T1000 (cell line): ENCODE measurements at regions not wholly inside any gene's neighbourhood (a gene's known extent, or its start where the extent isn't known, plus 50 kb on each side); places are given as distances from the start of the nearest gene placed in this dataset.

ENCODE experiments used
- DNase-seq: peaks from one replicate; lab custom pipeline; 2025; ENCODE audit warnings: mixed read lengths; lab: John Stamatoyannopoulos, UW

- no peak for DNase-seq
These were observed 225.9 kb downstream of the PTPRC start for GRCh38 chr1:198864695-198865094.

DNA sequence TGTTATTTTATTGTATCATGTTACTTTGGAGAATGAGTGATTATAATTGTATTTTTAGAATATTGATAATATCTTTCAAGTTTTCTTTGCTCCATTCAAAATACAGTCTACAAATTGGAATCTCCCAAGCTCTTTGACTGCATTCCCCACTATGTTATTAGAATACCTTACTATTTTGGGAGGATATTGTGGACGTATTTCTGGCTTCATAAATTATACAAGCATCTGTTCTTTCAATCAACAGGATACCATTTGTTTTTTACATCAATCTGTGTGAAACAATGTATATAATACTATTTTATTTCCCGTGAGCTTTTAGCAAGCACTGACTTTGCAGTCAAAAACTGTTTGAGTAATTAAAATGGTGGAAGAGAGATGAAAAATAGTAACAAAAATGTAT, 226.5 kb downstream of the PTPRC start:
- no peak for DNase-seq

DNA sequence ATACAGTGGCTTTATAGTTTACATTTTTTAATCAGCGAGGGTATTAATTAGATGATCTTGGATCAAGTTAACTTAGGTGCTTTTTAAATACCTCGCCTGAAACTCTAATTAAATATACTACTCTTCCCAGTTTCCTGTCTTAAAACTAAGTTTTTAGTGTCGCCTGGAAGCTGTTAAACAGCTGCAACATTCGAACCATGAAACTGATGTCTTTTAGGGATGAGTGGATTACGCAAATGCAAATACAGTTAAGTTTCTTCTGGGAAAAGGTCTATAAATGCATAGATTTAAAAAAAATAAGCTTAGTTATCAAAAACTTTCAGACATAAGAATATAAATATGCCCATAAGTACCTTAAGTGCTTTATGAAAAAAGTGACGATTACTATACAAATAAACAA, 228.3 kb downstream of the PTPRC start:
- no peak for DNase-seq

GRCh38 chr1:198873696-198874230, 234.9 kb downstream of the PTPRC start:
- DNase-seq, result no peak

DNA sequence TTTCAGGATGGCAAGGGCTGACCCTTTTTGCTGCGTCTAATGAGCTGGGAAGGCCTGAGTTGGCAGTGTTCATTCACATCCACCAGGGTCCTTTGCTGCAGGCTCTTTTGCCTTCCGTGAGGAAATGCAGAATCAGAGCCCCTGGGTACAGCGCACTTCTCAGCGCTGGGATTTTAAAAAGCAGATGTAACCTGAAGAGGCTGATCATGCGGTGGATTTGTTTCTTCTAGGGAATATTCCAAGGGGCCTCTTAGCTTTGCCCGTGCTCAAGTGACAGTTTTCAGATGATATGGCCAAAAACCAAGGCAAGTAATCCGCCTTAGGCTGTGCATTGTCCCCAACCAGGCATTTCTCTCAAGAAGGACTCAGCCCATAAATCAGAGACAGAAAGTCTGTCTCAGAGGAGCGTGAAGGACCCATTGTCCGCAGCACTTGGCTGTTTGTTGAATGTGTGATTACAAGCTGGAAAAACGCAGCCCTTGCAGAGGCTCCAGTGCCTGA, 237.6 kb downstream of the PTPRC start:
- no peak for DNase-seq

DNA sequence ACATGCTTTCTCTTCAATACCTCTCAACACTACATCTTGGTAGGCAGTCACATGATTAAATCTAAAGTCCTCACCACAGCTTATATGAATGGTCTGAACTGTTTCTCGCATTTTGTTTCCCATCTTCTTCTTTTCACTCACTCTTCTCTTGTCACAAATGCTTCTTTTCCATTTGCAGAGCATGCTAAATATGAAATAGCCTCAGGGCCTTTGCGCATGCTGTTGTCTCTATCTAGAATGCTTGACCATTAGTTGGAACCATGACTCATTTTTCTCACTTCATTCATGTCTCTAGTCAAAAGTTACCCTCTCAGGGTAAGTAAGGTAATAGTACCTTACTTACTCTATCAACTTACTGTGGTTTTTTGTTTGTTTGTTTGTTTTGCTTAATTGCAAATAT, 239.7 kb downstream of the PTPRC start:
- no peak for DNase-seq

GRCh38 chr1:198879711-198880306, 241.0 kb downstream of the PTPRC start:
- DNase-seq, result no peak

DNA sequence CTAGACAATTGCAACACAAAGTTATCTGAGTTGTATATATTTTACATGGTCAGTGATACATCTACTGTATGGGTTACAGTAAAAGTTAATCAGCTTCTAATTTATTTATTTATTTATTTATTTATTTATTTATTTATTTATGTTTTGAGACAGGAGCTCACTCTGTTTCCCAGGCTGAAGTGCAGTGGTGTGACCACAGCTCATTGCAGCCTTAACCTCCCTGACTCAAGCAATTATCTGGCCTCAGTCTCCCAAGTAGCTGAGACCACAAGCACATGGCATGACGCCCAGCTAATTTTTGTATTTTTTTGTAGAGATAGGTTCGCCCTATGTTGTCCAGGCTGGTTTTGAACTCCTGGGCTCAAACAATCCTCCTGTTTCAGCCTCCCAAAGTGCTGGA, 241.6 kb downstream of the PTPRC start:
- no peak for DNase-seq

DNA sequence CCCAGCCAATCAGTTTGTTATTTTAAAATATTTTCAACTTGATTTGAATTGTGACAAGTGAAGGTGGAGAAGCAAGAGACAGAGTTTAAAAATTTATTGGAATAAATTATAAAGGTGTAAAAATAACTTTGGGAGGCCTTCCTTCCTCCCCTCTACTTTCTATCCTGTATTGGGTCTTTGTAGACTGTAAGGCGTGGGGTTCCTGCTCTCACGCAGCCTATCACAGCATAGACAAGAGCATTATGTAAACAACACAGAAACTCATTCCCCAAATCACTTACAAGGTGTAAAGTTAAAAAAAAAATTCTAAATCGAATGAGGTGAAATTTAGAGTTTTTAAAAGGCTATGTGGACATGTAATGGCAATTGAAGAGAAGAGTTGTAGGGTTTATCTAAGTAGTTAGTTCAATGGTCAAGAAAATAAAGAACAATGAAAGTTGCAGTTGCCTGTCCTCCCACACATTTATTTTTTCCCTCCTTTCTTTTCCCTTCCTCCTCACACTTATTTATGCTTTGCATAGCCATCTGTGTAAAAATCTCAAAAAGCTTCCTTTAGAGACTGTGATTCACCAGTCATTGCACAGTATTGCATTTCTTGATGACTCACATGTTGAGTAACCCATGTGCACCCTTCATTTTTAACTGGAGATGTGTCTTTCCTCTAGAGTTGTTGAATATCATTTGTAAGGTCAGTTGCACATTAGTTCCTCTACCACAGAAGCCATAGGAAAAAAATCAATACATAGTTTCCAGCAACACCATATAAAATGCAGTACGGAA, 242.2 kb downstream of the PTPRC start:
- no peak for DNase-seq

DNA sequence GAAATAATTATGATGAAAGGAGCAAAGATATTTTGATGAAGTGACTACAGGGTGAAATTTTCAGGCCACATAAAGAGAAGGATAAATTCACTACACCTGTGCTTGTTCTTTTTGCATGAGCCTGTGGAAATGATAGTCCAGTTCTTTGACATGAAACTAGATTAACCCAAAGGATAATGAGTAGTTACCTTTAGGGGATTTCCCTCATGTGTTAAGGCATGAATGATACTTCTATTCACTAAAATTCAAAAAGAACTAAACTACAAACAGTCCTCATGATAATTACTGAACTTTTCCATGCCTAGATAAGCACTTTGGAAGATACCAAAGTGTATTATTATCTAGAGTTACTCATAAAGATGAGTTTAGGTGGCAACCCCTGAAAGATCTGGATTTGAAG, 244.3 kb downstream of the PTPRC start:
- DNase-seq, result no peak

GRCh38 chr1:198887866-198888265, 249.0 kb downstream of the PTPRC start:
- DNase-seq, result no peak

DNA sequence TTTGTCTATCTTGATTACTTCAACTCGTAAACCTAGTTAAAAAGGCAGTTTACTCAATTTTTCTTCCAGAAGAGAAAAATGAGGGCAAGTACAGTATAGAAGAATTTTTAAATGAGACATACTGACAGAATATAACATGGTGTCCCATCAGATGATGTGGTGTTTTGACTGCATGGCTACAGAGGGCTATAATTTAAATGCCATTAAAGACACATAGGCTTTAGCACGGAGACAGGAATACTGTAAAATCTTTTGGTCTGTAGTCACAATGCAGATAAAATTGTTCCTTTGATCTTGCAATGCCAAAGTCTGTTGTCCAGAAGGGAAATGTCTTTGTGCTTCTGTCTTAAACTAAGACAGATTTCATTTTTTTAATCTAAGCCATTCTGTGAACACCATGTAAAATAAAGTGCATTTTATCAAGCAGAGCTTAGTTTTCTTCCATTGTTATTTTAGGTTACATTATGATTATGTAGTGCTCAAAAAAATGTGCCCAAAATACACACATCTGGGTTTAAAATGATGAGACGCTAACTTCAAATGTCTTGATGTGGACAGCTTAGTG, 249.6 kb downstream of the PTPRC start:
- no peak for DNase-seq

- no peak for DNase-seq
These were observed 250.3 kb downstream of the PTPRC start for GRCh38 chr1:198889101-198889500.

- DNase-seq, result no peak
These were observed 250.9 kb downstream of the PTPRC start for GRCh38 chr1:198889749-198890148.

DNA sequence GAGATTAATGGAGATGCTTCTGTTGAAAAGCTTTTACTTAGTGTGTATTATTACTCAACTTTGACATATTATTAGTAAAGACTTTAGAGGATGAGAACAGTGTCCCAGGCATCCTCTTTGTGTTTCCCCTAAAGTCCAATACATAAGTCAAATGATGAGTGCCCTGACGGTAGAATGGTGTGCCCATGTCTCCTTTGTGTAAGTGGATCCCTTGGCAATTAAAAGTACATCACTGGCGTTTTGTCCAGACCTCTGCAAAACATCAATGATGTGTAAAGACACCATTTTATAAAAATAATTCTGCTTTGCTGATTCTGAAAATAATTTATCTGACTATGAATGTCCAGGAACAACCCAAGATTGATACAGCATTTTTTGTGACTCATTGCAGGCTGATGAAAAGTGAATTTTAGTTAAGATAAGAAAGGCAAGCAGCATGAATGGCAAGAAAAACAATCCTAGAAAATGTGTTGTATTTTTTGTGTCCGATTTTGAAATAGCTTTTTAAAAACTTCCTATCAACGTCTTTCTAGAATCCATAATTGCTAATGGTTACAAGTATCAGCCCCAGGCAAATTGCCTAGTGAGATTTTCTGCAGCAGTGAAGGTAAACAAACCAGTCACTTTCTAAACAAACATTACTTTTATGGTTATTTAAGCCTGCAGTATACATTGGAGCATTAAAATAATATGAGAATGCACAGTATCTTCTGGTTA, 251.5 kb downstream of the PTPRC start:
- DNase-seq, result no peak

DNA sequence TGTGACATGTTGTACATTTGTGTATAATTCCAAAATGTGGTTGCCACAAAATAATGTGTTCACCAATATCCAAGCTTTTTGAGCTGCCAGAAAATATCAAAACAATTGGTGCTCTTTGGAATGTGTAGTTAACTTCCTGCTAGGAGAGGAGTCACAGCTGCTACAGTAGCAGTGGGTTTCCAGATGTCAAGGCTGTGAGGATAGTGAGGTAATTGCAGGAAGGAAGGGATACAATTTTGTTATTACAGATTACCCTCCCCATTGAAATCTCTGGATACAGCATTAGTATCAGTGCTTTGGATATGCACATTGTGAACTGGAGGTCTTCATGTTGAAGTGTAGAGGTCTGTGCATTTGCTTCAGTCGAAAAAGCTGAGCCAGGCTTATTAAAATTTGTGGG, 253.2 kb downstream of the PTPRC start:
- DNase-seq, result no peak

- DNase-seq, result no peak
These were observed 254.3 kb downstream of the PTPRC start for GRCh38 chr1:198893141-198893540.

DNA sequence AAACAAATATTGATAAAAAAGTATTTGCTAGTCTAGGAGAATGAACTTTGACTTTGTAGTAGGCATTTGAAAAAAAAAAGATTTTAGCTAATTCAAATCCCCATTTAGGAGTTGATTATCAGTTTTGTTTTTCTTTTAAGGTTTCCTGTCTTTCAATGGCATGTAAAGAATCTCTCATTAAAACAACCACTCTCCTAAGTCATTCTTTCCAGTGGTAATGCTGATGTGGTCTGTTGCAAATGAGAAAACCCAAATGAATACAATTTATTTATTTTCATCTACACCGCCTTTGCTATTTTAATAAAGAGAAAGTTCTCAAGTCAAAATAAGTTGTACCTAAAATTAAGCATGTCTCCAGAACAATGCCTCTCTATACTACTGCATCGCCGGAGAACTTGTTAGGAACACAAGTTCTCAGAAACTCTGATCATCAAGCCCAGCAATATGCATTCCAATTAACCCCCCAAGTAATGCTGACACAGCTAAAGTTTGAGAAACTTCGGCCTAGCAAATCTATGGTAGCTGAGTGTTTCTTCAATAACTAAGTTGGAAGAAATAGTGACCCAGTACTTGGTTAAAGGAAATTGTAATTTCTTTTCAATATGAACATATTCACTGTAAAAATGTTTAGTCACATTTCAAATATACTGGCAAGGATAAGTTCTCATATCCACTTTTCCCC, 255.1 kb downstream of the PTPRC start:
- no peak for DNase-seq

DNA sequence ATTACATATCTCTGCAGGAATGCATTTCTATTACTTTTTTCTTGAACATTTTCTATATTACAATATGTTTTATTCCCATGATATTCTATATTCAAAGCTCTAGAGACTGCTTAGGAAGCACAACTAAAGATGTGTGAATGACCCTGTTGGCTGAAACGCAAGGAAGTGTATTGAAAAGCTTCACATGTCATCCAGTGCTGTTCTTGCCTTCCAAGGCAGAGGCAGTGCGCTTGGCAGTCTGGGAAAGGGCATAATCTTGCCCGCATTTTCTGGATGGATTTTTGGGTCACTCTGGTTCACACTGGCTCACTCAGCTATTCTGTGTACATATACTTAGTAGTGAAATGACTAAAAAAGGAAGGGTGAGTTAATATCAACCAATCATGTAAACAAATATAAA, 262.4 kb downstream of the PTPRC start:
- DNase-seq, result no peak

DNA sequence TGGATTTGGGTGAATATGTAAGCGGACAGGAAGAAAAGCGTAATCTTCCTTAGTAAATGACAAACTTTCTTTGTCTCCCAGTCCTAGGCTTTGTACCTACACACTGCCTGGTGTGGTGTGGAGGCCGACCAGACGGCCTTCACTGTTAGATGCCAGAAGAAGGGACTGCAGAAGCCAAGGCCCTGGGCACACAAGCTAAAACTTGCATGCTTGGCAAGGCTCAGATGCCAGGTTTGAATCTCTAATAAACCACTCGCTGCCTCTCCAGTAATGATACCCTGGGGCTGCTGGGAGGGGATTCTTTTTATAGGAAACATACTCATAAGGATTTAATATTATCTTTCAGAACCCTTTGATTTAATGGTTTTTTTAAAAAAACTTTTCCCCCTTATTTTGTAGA, 263.8 kb downstream of the PTPRC start:
- no peak for DNase-seq

GRCh38 chr1:198903203-198903602, 264.4 kb downstream of the PTPRC start:
- no peak for DNase-seq

GRCh38 chr1:198903621-198904020, 264.8 kb downstream of the PTPRC start:
- DNase-seq, result no peak
